ENCODE measurements at regions not wholly inside any gene's neighbourhood (a gene's known extent, or its start where the extent isn't known, plus 50 kb on each side); places are given as distances from the start of the nearest gene placed in this dataset.

- 77 to 89% (median 81%) methylated on average over 10 to 11 of the region's 11 CpGs for WGBS, 5 donors
- H3K9me3 ChIP-seq = peaks cover 0 to 49% (median 33%) of the 10 kb centered on the region in 8 donors
- no peak overlapping the region for H3K27ac ChIP-seq
- intact Hi-C loops (cut with DNase I; ENCODE audit: low total_unique reads) = no loop called here
- H3K4me3 ChIP-seq = no peak overlapping the region
- no peaks in the 10 kb centered on the region for H3K36me3 ChIP-seq
- no peaks in the 10 kb centered on the region for H3K4me1 ChIP-seq
- no peak for DNase-seq
- peaks cover 0 to 46% (median 6%) of the 10 kb centered on the region in 7 donors for H3K27me3 ChIP-seq (replicated peaks in 1 of 7)
- TF ChIP-seq POLR2A (IDR thresholded peaks at IDR 0.05) = no peak
- no peak for TF ChIP-seq POLR2AphosphoS5 (IDR thresholded peaks at IDR 0.05)
- TF ChIP-seq CTCF (IDR thresholded peaks at IDR 0.05 in 8 of 11, conservative IDR thresholded peaks at IDR 0.05 in 3 of 11) = no peak
These were observed 190.2 kb downstream of the BMP7 start for GRCh38 chr20:57076152-57076652.

- Histone ChIP-seq H3K4me1 (no peaks in the 10 kb centered on the region), H3K36me3 (no peaks in the 10 kb centered on the region), H3K27ac (no peak overlapping the region), H3K9me3 (peaks cover 0 to 49% (median 33%) of the 10 kb centered on the region in 8 donors), H3K27me3 (replicated peaks in 1 of 7) (peaks cover 0 to 46% (median 6%) of the 10 kb centered on the region in 7 donors), H3K4me3 (no peak overlapping the region)
- TF ChIP-seq CTCF (IDR thresholded peaks at IDR 0.05 in 8 of 11, conservative IDR thresholded peaks at IDR 0.05 in 3 of 11) (no peak), POLR2A (IDR thresholded peaks at IDR 0.05) (no peak), POLR2AphosphoS5 (IDR thresholded peaks at IDR 0.05) (no peak)
- DNase-seq = peak; percentile 28
- intact Hi-C loops (cut with DNase I; ENCODE audit: low total_unique reads) = no loop called here
- whole genome bisulfite sequencing, 5 donors = 59 to 68% (median 61%) methylated on average over 3 of the region's 3 CpGs
These were observed 189.5 kb downstream of the BMP7 start for GRCh38 chr20:57076951-57077350.

GRCh38 chr20:57078116-57078515, 188.3 kb downstream of the BMP7 start:
- H3K36me3 ChIP-seq = no peaks in the 10 kb centered on the region
- intact Hi-C loops (cut with DNase I; ENCODE audit: low total_unique reads) = no loop called here
- no peak overlapping the region for H3K4me3 ChIP-seq
- WGBS, 5 donors = 68 to 94% (median 83%) methylated on average over 1 of the region's 1 CpG
- no peaks in the 10 kb centered on the region for H3K4me1 ChIP-seq
- no peak overlapping the region for H3K27ac ChIP-seq
- H3K9me3 ChIP-seq = peaks cover 0 to 49% (median 33%) of the 10 kb centered on the region in 8 donors
- DNase-seq = no peak
- TF ChIP-seq POLR2A (IDR thresholded peaks at IDR 0.05) = no peak
- no peak for TF ChIP-seq CTCF (IDR thresholded peaks at IDR 0.05 in 8 of 11, conservative IDR thresholded peaks at IDR 0.05 in 3 of 11)
- no peak for TF ChIP-seq POLR2AphosphoS5 (IDR thresholded peaks at IDR 0.05)
- H3K27me3 ChIP-seq (replicated peaks in 1 of 7) = peaks cover 0 to 43% (median 0%) of the 10 kb centered on the region in 7 donors

GRCh38 chr20:57079031-57080005, 187.1 kb downstream of the BMP7 start:
- Histone ChIP-seq H3K27ac (no peak overlapping the region), H3K36me3 (no peaks in the 10 kb centered on the region), H3K9me3 (peaks cover 0 to 49% (median 33%) of the 10 kb centered on the region in 8 donors), H3K4me3 (no peak overlapping the region), H3K4me1 (no peaks in the 10 kb centered on the region), H3K27me3 (replicated peaks in 1 of 7) (peaks cover 0 to 31% (median 0%) of the 10 kb centered on the region in 7 donors)
- intact Hi-C loops (cut with DNase I; ENCODE audit: low total_unique reads) = no loop called here
- WGBS, 5 donors = 59 to 79% (median 71%) methylated on average over 2 of the region's 2 CpGs
- TF ChIP-seq POLR2A (IDR thresholded peaks at IDR 0.05) (no peak), POLR2AphosphoS5 (IDR thresholded peaks at IDR 0.05) (no peak), CTCF (IDR thresholded peaks at IDR 0.05 in 8 of 11, conservative IDR thresholded peaks at IDR 0.05 in 3 of 11) (no peak)
- DNase-seq = no peak
